Hematopoietic multipotent progenitor cell treated with erythropoietin and hydrocortisone succinate and interleukin-3 and kit ligand, for 4 days (in vitro differentiated cells): ENCODE measurements at regions not wholly inside any gene's neighbourhood (a gene's known extent, or its start where the extent isn't known, plus 50 kb on each side); places are given as distances from the start of the nearest gene placed in this dataset.
"Not testable (repeated sequence)": the region's sequence is repeated elsewhere in the genome, so short reads cannot be mapped to it uniquely, and the experiment has no call there.

Source experiments
- DNase-seq: peaks from one replicate; pipeline ENCODE4 v3.0.0-alpha.2; 2015

DNA sequence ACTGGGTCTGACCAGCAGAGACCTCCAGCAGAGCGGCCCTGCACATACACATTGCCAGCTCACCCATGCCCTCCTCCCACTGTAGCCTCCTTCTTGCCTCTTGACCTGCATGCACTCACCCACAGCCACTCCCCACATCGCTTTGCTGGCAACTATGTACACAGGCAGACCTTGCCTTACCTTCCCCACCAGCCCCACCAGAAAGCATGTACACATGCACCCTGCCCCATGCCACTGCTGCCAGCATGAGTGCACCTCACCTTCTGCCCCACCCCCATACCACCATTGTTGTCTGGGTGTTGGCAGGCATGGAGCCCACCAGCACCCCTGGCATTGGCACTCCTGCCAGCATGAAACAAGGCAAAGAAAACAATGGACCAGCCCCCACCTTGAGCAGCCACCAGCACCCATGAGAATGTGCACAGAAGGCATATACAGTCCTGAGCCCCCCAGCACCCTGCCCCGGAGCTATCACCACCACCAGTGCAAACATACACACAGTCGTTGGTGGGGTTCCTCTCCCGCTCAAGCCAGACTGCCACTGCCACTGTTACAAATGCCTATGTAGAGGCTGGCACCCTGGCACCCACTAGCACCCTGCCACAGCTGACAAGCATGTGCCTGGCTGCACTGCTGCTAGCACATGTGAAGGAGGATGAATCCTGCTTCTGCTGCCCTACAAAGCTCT is 171.4 kb upstream of the NR4A3 start:
- DNase-seq = no peak

- peak; percentile 37 for DNase-seq
Measured at GRCh38 chr9:99660191-99660636, 161.5 kb upstream of the NR4A3 start.

DNA sequence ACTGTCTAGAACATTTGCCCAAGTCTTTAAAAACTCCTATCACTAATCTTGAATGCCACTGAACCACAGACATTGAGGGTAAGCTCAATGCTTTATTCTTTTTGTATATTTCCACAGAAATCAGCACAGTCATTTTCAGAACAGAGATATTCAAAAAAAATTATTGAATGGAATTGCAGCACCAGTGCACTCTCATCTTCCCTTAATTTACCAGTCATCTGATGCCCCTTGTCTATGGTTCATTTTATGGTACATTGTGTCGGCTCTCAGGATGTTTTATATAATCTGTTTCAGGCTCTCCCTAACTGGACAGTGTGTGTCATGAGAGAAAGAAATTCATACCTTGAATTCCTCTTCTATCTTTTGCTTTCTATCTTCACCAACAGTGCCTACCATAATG is 158.4 kb upstream of the NR4A3 start:
- DNase-seq = no peak

DNA sequence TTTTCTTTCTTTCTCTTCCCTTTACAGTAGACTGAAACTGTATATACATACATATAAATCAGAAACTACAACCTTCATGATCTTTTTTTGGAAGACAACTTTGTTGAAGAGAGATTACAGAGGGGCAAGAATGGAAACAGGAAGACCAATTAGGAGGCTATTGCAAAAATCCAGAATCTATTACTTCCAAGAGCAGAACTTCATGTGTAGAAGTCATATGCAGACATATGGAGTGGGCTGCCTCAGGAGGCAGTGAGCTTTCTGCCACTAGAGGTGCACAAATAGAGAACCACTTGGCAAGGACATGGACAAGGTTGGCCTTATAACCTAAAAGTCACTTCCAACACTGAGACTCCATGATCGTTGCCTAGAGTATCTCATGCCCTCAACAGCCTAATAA is 157.8 kb upstream of the NR4A3 start:
- peak; percentile 2 for DNase-seq

DNA sequence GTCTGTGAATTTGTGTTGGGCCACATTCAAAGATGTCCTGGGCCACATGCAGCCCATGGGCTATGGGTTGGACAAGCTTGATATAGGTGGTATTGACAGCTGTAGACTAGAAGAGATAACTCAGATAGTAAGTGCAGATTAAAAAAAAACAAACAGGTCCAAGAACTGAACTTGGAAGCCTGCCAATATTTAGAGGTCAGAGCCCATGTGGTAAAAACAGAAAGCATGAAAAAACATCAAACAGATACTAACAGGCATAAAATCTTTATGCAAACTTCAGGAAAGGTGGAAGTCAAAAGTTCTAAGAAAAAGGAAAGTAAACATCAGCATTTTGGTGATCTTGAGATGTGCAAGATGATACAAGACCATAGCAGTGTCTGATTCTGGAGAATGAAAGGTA is 155.1 kb upstream of the NR4A3 start:
- DNase-seq = peak; percentile 18

DNA sequence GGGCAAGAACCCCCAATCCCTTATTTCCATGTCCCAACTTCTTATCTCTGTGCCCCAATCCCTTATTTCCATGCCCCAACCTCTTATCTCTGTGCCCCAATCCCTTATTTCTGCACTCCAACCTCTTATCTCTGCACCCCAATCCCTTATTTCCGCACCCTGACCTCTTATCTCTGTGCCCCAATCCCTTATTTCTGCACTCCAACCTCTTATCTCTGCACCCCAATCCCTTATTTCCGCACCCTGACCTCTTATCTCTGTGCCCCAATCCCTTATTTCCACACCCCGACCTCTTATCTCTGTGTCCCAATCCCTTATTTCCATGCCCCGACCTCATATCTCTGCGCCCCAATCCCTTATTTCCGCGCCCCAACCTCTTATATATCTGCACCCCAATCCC is 150.8 kb upstream of the NR4A3 start:
- not testable (repeated sequence) for DNase-seq

GRCh38 chr9:99677281-99677680 is 144.4 kb upstream of the NR4A3 start:
- no peak for DNase-seq

DNA sequence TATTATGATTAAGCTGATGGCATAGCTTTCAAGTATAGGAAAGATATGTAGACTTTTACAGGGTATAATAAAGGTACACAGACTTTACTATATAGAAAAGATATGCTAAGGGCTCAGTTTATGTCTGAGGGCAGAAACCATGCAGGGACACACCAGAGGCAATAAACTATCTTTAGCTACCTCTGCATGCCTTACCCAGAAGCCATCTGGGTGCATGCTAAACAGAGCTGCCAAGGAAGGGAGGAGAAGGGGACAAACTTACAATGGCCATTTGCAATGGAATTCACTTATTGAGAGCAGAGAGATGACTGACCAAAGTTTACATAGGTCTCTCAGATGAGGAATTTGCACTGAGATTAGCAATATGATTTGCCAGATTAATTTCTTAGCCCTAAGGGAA is 143.1 kb upstream of the NR4A3 start:
- no peak for DNase-seq

DNA sequence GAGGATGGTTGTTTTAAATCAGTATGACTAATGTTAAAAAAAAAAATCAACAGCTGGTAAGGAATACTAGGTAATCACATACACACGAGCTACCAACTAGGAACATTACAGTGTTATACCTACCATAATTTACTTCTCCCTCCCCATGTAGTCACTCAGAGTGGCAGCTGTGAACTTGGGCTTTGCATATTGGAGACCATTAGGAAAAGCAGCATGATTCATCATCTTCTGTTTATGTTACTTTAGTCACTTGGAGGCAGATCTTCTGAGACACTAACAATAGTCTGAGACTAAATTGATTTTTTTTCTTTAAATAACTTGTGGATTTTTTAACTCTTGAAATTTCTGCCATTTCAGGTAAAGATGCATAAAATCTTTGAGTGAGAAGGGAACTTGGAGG is 141.5 kb upstream of the NR4A3 start:
- no peak for DNase-seq

DNA sequence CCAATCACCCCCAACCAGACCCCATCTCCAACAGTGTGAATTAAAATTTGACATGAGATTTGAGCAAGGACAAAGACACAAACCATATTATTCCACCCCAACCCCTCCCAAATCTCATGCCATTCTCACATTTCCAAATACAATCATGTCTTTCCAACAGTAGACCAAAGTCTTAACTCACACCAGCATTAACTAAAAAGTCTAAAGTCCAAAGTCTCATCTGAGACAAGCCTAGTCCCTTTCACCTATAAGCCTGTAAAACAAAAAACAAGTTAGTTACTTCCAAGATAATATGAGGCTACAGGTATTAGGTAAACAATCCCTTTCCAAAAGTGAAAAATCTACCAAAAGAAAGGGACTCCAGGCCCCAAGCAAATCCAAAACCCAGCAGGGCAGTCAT is 140.6 kb upstream of the NR4A3 start:
- no peak for DNase-seq

DNA sequence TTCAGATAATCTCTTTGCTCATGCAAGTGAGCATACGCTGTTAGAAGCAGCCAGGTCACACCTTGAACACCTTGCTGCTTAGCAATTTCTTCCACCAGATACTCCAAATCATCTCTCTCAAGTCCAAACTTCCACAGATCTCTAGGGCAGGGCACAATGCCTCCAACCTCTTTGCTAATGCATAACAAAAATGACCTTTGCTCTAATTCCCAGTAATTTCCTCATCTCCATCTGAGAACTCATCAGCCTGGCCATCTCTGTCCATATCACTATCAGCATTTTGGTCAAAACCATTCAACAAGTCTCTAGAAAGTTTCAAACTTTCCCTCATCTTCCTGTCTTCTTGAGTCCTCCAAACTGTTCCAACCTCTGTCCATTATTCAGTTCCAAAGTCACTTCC is 139.3 kb upstream of the NR4A3 start:
- DNase-seq = no peak

DNA sequence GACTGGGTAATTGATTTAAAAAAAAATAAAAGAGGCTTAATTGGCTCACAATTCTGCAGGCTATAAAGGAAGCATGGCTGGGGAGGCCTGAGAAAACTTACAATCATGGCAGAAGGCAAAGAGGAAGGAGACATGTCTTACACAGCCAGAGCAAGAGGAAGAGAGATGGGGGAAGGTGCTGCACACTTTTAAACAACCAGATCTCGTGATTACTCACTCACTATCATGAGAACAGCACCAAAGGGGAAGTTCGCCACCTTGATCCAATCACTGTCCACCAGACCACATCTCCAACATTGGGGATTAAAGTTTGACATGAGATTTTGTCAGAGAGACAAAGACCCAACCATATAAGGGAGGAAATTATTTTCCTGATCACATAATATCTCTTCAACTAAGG is 138.8 kb upstream of the NR4A3 start:
- peak; percentile 44 for DNase-seq

- no peak for DNase-seq
Measured at GRCh38 chr9:99690573-99690972, 131.1 kb upstream of the NR4A3 start.

DNA sequence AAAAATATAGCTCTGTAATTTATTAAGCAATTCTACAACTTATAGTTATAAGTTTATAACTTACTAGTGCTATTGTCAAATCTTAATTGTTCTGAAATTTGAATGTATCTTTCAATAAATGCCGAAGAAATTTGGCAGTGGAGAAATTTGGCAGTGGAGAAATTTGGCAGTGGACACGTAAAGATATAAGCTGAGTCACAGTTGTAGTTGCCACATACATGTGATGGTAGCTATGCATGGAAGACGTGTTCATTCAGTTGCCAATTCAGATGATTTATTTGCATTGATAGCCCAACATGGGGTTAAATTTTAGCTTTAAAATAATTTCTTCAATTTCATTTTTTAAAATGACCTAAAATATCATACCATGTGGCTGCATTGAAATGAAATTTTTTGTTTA is 127.8 kb upstream of the NR4A3 start:
- no peak for DNase-seq

DNA sequence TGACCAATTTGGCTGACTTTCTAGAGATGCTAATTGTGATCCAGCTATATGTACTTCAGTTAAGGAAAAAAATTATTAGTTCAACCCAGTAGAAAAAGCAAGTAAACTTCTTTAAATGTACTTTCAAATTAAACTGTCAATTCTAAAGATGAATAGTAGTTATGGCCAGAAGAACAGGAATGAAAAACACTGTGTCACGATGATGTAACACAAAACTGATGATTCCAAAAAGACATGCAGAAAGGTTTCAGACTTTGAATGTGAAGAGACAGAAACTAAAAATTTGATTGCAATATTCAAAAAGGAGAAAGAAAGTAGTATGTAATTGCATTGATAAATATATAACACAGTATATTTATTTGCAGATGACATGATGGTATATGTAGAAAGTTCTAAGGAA is 127.3 kb upstream of the NR4A3 start:
- no peak for DNase-seq

DNA sequence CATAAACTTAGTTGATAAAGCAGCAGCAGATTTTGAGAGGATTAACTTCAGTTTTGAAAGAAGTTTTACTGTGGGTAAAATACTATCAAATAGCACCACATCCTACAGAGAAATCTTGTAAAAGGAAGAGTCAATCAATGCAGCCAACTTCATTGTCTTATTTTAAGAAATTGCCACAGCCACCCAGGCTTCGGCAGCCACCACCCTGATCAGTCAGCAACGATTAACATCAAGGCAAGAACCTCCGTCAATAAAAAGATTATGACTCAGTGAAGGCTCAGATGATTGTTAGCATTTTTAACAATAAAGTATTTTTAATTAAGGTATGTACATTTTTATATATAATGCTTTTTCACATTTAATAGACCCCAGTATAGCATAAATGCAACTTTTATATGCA is 122.3 kb upstream of the NR4A3 start:
- no peak for DNase-seq

DNA sequence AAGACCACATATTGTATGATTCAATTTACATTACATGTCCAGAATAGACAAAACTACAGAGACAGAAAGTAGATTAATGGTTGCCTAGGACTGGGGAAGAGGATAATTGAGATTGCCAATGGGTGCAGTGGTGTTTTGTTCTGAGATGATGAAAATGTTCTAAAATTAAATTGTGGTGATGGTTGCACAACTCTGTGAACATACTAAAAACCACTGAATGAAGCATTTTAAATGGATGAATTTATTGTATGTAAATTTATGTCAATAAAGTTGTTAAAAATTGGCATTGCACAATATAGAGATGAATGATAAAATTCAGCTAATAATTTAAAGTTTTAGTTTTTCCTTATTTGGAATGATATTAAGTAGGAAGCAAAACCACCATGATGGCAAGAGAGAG is 109.5 kb upstream of the NR4A3 start:
- peak; percentile 11 for DNase-seq

DNA sequence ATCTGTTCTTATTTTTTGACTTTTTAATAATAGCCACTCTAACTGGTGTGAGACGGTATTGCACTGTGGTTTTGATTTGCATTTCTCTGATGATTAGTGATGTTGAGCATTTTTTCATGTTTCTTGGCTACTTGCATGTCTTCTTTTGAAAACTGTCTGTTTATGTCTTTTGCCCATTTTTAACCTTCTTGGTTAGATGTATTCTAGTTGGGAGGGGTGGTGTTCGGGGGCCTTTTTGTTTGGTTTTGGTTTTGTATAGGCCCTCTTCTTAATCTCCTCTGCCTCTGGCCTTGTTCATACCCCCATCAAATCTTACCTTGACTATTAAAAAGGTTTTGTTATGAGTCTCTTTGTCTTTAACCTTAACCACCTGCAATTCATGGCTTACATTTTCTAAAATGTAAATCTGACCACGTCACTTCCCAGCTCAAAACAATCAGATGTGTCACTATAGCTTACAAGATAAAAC is 107.8 kb upstream of the NR4A3 start:
- no peak for DNase-seq

DNA sequence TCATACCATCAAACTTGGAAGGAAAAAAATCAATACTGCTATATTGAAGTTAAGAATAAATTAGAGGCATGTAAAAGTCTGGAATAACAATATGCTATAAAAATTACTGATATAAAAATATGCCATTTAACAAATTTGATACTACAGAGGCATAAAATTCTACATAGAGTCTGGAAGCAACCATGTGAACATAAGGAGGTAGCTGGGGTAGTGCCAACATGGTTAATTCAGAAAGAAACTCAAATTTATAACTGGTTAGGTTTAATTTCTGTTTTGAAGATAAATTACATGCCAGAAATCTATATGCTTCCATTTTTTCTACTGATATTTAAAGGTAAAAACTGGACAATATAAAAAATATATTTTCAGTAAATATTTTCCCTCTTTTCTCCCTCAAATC is 103.1 kb upstream of the NR4A3 start:
- no peak for DNase-seq

DNA sequence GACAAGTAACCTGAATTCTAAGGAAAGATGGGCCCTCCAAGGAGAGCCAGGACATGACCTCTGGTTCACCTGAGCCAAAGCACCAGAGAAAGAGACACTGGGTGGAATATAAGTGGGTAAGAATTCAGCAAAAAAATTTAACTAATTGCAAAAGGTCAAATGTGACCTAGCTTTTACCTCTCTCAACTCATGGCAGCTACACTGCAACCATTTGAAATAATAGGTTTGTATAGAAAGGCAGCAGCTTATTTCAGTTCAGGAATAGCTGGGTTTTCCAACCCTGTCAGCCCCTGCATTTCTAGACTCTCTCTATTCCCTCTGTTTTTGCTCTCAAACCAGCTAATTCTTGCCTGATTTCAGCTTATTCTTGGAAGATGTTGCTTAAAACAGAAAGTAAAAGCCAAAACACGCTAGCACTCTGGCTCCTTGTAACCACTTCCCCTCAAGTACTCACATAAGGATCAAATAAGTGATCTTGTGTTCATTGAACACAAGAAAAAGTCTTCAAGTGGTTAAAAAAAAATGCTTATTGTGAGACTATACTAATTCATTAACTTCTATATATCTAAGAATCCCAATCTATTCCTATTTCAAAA is 101.1 kb upstream of the NR4A3 start:
- DNase-seq = peak; percentile 63

- DNase-seq = no peak
Measured at GRCh38 chr9:99721898-99722297, 99.8 kb upstream of the NR4A3 start.

GRCh38 chr9:99722877-99723276 is 98.8 kb upstream of the NR4A3 start:
- DNase-seq = peak; percentile 14

DNA sequence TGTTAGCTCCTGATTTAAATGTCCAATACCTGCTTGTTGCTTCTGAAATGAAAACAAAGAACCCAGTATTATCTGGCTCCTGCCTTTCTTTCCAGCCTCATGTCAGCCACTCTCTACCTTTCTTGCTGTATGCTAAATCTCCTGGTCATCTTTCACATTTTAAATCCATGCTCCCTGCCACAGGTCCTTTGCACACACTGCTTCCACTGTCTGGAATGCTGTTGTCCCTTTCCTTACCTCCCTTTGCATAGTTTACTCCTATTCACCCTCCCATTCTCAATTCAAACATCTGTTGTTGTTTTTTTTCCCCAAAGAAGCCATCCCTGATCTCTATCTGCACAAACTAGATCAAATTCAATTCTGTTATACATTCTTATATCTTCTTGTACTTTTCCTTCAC is 97.0 kb upstream of the NR4A3 start:
- no peak for DNase-seq

- DNase-seq = no peak
Measured at GRCh38 chr9:99725852-99726251, 95.8 kb upstream of the NR4A3 start.

DNA sequence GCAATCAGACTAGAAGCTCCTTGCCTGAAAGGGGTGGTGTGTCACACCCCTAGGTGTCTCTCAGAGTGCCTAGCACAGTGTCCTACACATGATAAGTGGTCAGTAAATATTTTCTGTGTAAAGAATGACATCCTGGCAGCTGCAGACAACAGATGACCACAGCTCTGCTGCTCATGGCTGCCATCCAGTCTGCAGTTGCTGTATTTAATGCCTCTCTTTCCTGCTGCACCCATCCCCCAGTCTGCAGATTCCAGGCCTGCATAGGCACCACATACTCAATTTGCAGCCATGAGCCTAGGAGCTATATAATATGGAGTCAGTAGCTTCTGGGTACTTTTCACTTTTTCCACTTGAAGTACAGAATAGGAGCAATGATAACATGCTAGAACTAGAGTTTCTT is 94.9 kb upstream of the NR4A3 start:
- DNase-seq = no peak
